ENCODE measurements at regions not wholly inside any gene's neighbourhood (a gene's known extent, or its start where the extent isn't known, plus 50 kb on each side); places are given as distances from the start of the nearest gene placed in this dataset.

GRCh38 chr5:143499480-143500114, 96.1 kb upstream of the NR3C1 start:
- no peak overlapping the region for H3K4me3 ChIP-seq (ENCODE audit: low read depth, low read length)
- TF ChIP-seq, protein P1, sequence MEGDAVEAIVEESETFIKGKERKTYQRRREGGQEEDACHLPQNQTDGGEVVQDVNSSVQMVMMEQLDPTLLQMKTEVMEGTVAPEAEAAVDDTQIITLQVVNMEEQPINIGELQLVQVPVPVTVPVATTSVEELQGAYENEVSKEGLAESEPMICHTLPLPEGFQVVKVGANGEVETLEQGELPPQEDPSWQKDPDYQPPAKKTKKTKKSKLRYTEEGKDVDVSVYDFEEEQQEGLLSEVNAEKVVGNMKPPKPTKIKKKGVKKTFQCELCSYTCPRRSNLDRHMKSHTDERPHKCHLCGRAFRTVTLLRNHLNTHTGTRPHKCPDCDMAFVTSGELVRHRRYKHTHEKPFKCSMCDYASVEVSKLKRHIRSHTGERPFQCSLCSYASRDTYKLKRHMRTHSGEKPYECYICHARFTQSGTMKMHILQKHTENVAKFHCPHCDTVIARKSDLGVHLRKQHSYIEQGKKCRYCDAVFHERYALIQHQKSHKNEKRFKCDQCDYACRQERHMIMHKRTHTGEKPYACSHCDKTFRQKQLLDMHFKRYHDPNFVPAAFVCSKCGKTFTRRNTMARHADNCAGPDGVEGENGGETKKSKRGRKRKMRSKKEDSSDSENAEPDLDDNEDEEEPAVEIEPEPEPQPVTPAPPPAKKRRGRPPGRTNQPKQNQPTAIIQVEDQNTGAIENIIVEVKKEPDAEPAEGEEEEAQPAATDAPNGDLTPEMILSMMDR (IDR thresholded peaks at IDR 0.05; ENCODE audit: insufficient read depth, low read depth, low read length) = no peak
- no peak for DNase-seq (ENCODE audit: low read depth)

DNA sequence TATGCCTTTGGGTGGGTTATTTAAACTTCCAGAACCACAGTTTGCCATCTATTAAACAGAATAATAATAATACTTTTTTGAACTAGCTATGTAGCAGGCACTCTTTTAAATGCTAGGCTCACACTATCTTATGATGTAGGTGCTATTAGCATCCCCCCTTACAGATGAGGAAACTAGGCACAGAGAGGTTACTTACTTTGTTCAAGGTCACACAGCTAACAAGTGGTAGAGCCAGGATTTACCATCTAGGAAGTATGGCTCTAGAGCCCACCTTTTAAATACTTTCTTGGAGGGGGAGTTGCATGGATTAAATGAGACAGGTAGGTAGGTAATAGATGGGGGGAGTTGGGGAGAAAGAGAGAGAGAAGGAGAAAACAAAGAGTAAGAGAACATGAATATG, 95.3 kb upstream of the NR3C1 start:
- DNase-seq (ENCODE audit: low read depth) = no peak
- TF ChIP-seq, protein P1 (IDR thresholded peaks at IDR 0.05; ENCODE audit: insufficient read depth, low read depth, low read length) = no peak

DNA sequence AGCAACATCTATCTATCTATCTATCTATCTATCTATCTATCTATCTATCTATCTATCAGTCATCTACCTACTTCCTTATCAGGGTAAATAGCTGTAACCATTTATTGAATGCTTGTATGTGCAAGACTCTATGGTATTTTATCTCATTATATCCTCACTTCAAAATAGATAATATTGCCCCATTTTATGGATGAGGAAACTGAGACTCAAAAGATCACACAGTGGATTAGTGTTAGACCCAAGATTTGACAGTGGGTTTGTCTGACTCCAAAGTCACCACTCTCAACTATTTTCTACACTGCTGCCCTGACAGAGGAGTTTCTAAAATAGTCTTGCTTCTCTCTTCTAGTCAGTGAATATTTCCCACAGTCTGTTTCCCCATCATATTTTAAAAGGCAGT, 94.3 kb upstream of the NR3C1 start:
- TF ChIP-seq, protein P1 (IDR thresholded peaks at IDR 0.05; ENCODE audit: insufficient read depth, low read depth, low read length) = no peak
- DNase-seq (ENCODE audit: low read depth) = no peak
- H3K4me3 ChIP-seq (ENCODE audit: low read depth, low read length) = no peak overlapping the region

More for the DNA sequence above, 95.3 kb upstream of the NR3C1 start:
- H3K4me3 ChIP-seq (ENCODE audit: low read depth, low read length) = no peak overlapping the region

GRCh38 chr5:143496943-143497342, 93.5 kb upstream of the NR3C1 start:
- TF ChIP-seq, protein P1 (IDR thresholded peaks at IDR 0.05; ENCODE audit: insufficient read depth, low read depth, low read length) = no peak
- H3K4me3 ChIP-seq (ENCODE audit: low read depth, low read length) = no peak overlapping the region
- no peak for DNase-seq (ENCODE audit: low read depth)

GRCh38 chr5:143495821-143496275, 92.4 kb upstream of the NR3C1 start:
- TF ChIP-seq, protein P1 (IDR thresholded peaks at IDR 0.05; ENCODE audit: insufficient read depth, low read depth, low read length) = no peak
- H3K4me3 ChIP-seq (ENCODE audit: low read depth, low read length) = no peak overlapping the region
- DNase-seq (ENCODE audit: low read depth) = peak; percentile 77

DNA sequence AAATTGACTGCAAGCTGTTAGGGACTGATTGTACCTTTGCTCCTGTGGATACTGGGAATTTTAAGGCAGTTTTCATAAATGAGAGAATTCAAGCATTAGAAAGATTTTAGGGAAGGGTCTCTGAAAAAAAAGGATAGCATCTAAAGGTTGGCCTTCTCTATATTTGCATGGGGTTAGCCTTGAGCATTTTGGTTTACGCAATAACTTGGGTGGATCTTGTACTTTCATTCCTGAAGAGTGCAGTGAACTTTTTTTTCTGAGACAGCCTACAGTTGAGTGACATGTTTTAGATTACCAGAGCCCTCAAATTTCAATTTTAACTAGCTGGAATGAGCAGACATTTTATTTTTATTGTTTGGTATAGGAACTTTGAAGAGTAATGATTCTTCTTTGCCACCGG, 91.6 kb upstream of the NR3C1 start:
- H3K4me3 ChIP-seq (ENCODE audit: low read depth, low read length) = no peak overlapping the region
- DNase-seq (ENCODE audit: low read depth) = peak; percentile 51
- TF ChIP-seq, protein P1 (IDR thresholded peaks at IDR 0.05; ENCODE audit: insufficient read depth, low read depth, low read length) = no peak

DNA sequence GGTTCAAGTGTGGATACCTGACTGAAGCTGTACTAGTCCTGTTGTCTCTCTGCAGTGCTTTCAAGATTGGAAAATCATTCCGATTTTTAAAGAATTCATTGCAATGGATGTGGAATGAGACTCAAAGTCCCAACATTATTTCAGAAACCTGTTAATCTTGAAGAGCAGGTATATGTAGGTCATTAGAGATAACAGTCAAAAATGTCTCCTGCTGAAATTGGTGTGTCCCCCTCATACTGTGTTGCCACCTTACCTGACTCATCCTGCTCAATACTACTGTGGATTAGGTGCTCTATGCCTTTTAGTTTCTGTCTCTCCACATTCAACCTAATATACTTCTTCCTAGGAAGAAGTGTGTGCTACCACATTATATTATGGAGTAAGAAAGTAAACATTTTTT, 91.1 kb upstream of the NR3C1 start:
- H3K4me3 ChIP-seq (ENCODE audit: low read depth, low read length) = no peak overlapping the region
- DNase-seq (ENCODE audit: low read depth) = no peak
- TF ChIP-seq, protein P1 (IDR thresholded peaks at IDR 0.05; ENCODE audit: insufficient read depth, low read depth, low read length) = no peak

Data from fibroblast of villous mesenchyme (primary cell).